WTC11 (cell line): ENCODE measurements at regions not wholly inside any gene's neighbourhood (a gene's known extent, or its start where the extent isn't known, plus 50 kb on each side); places are given as distances from the start of the nearest gene placed in this dataset.

Experiments
- ATAC-seq: fragments of 200-7000 bp; cut with Tn5 transposase; 2 replicates; pipeline ENCODE4 v1.10.0; 2021; ENCODE audit warnings: mild to moderate bottlenecking, moderate library complexity
- CTCF ChIA-PET: fragments of 300-600 bp; sonication (Branson Sonifier 250); formaldehyde crosslinking; loops from one replicate; lab custom pipeline; 2021; ENCODE audit warnings: antibody characterized with exemption; lab: Charles Lee
- POLR2A ChIA-PET: fragments of 350-600 bp; sonication (Branson Sonifier 250); formaldehyde crosslinking; loops from one replicate; lab custom pipeline; 2021; ENCODE audit warnings: antibody characterized with exemption; lab: Charles Lee
- DNase-seq: peaks from one replicate; pipeline ENCODE4 v3.0.0; 2021; ENCODE audit warnings: low spot score
- H3K27ac Mint-ChIP-seq: 2 replicates; pipeline ENCODE4 v1.8.0; 2021; ENCODE audit warnings: mixed read lengths
- H3K27me3 Mint-ChIP-seq: 2 replicates; pipeline ENCODE4 v1.8.0; 2021; ENCODE audit warnings: low read depth, mild to moderate bottlenecking, moderate library complexity, mixed read lengths
- H3K36me3 Mint-ChIP-seq: 2 replicates; pipeline ENCODE4 v1.8.0; 2021; ENCODE audit warnings: mixed read lengths
- H3K4me1 Mint-ChIP-seq: 2 replicates; pipeline ENCODE4 v1.8.0; 2022; ENCODE audit warnings: mixed read lengths
- H3K4me3 Mint-ChIP-seq: 2 replicates; pipeline ENCODE4 v1.8.0; 2021; ENCODE audit warnings: mild to moderate bottlenecking, moderate library complexity, mixed read lengths
- H3K9me3 Mint-ChIP-seq: 2 replicates; pipeline ENCODE4 v1.8.0; 2021; ENCODE audit warnings: mixed read lengths
- AFF4 ChIP-seq: sonication (generic); formaldehyde crosslinking; IDR thresholded peaks from 2 replicates; pipeline ENCODE4 v1.8.1; 2023; ENCODE audit warnings: mild to moderate bottlenecking, missing genetic modification reagents, borderline replicate concordance
- AR ChIP-seq: fragments of 250-450 bp; sonication (Bioruptor Pico); IDR thresholded peaks from 2 replicates; pipeline ENCODE4 v1.9.0; 2021; ENCODE audit warnings: mild to moderate bottlenecking
- ATF1 ChIP-seq: sonication (generic); formaldehyde crosslinking; IDR thresholded peaks from 2 replicates; pipeline ENCODE4 v1.8.1; 2023; ENCODE audit warnings: mild to moderate bottlenecking, moderate library complexity, missing genetic modification reagents
- CDX4 ChIP-seq: fragments of 250-450 bp; sonication (Bioruptor Pico); IDR thresholded peaks from 2 replicates; pipeline ENCODE4 v1.9.0; 2021; ENCODE audit warnings: moderate library complexity, mild to moderate bottlenecking, inconsistent platforms, borderline replicate concordance
- ELF4 ChIP-seq: sonication (generic); formaldehyde crosslinking; IDR thresholded peaks from 2 replicates; pipeline ENCODE4 v1.8.1; 2022; ENCODE audit warnings: low read depth, mild to moderate bottlenecking, moderate library complexity, missing genetic modification reagents
- ESRRA ChIP-seq: sonication (generic); formaldehyde crosslinking; IDR thresholded peaks from 2 replicates; pipeline ENCODE4 v1.8.1; 2022; ENCODE audit warnings: mild to moderate bottlenecking, missing genetic modification reagents, borderline replicate concordance
- FOXP1 ChIP-seq: sonication (generic); formaldehyde crosslinking; IDR thresholded peaks from 2 replicates; pipeline ENCODE4 v1.8.0; 2022; ENCODE audit warnings: missing genetic modification reagents, mild to moderate bottlenecking, moderate library complexity, borderline replicate concordance
- GTF2I ChIP-seq: fragments of 250-450 bp; sonication (Bioruptor Pico); conservative IDR thresholded peaks from 2 replicates; pipeline ENCODE4 v1.4.0; 2021; ENCODE audit warnings: mild to moderate bottlenecking
- HMGXB4 ChIP-seq: sonication (generic); formaldehyde crosslinking; IDR thresholded peaks from 2 replicates; pipeline ENCODE4 v1.8.1; 2023; ENCODE audit warnings: mild to moderate bottlenecking, moderate library complexity, missing genetic modification reagents
- MAX ChIP-seq: sonication (generic); formaldehyde crosslinking; IDR thresholded peaks from 2 replicates; pipeline ENCODE4 v1.8.0; 2022; ENCODE audit warnings: mild to moderate bottlenecking, missing genetic modification reagents
- NFE2L1 ChIP-seq: sonication (generic); formaldehyde crosslinking; IDR thresholded peaks from 2 replicates; pipeline ENCODE4 v1.8.1; 2023; ENCODE audit warnings: missing genetic modification reagents
- RELA ChIP-seq: sonication (generic); formaldehyde crosslinking; IDR thresholded peaks from 2 replicates; pipeline ENCODE4 v1.8.1; 2022; ENCODE audit warnings: missing genetic modification reagents, mild to moderate bottlenecking, borderline replicate concordance
- SMAD3 ChIP-seq: sonication (generic); formaldehyde crosslinking; IDR thresholded peaks from 2 replicates; pipeline ENCODE4 v1.8.0; 2022; ENCODE audit warnings: missing genetic modification reagents, mild to moderate bottlenecking, borderline replicate concordance
- SMAD4 ChIP-seq: sonication (generic); formaldehyde crosslinking; IDR thresholded peaks from 2 replicates; pipeline ENCODE4 v1.8.0; 2022; ENCODE audit warnings: mild to moderate bottlenecking, missing genetic modification reagents
- SOX15 ChIP-seq: fragments of 250-450 bp; sonication (Bioruptor Pico); IDR thresholded peaks from 2 replicates; pipeline ENCODE4 v1.9.0; 2021; ENCODE audit warnings: mild to moderate bottlenecking
- TCF7 ChIP-seq: sonication (generic); formaldehyde crosslinking; IDR thresholded peaks from 2 replicates; pipeline ENCODE4 v1.8.0; 2022; ENCODE audit warnings: mild to moderate bottlenecking, low read depth, missing genetic modification reagents, moderate library complexity
- USF1 ChIP-seq: sonication (generic); formaldehyde crosslinking; IDR thresholded peaks from 2 replicates; pipeline ENCODE4 v1.8.0; 2022; ENCODE audit warnings: mild to moderate bottlenecking, missing genetic modification reagents
- ZBTB21 ChIP-seq: sonication (generic); formaldehyde crosslinking; IDR thresholded peaks from 2 replicates; pipeline ENCODE4 v1.8.1; 2023; ENCODE audit warnings: mild to moderate bottlenecking, missing genetic modification reagents, borderline replicate concordance
- ZMAT4 ChIP-seq: fragments of 250-450 bp; sonication (Bioruptor Pico); IDR thresholded peaks from 2 replicates; pipeline ENCODE4 v1.9.0; 2021; ENCODE audit warnings: mild to moderate bottlenecking
- ZNF671 ChIP-seq: fragments of 250-450 bp; sonication (Bioruptor Pico); IDR thresholded peaks from 2 replicates; pipeline ENCODE4 v1.8.0; 2021; ENCODE audit warnings: mild to moderate bottlenecking

GRCh38 chr12:97760601-97761000, 298.0 kb downstream of the RMST start:
- H3K4me3 Mint-ChIP-seq, result no peak overlapping the region
- ATAC-seq, result no peak
- TF ChIP-seq ATF1 (CRISPR knock-in tag) (no peak), AR (CRISPR knock-in tag) (no peak), CDX4 (CRISPR knock-in tag) (no peak), ELF4 (CRISPR knock-in tag) (no peak), AFF4 (CRISPR knock-in tag) (no peak), TCF7 (CRISPR knock-in tag) (no peak), ZBTB21 (CRISPR knock-in tag) (no peak), HMGXB4 (CRISPR knock-in tag) (no peak), ZMAT4 (CRISPR knock-in tag) (no peak), FOXP1 (CRISPR knock-in tag) (no peak), GTF2I (CRISPR knock-in tag) (no peak), RELA (CRISPR knock-in tag) (no peak), MAX (CRISPR knock-in tag) (no peak), ZNF671 (CRISPR knock-in tag) (no peak)
- H3K36me3 Mint-ChIP-seq, result peaks cover 10% of the 10 kb centered on the region
- DNase-seq, result no peak
- H3K27me3 Mint-ChIP-seq, result no peaks in the 10 kb centered on the region
- H3K9me3 Mint-ChIP-seq, result peaks cover 18% of the 10 kb centered on the region
- ChIA-PET POLR2A (no interaction called here), CTCF (no interaction called here)
- H3K4me1 Mint-ChIP-seq, result peaks cover 10% of the 10 kb centered on the region; the same call in 1 of the 2 replicates
- H3K27ac Mint-ChIP-seq, result no peak overlapping the region

GRCh38 chr12:97763113-97763512, 300.5 kb downstream of the RMST start:
- Mint-ChIP-seq H3K27me3 (no peaks in the 10 kb centered on the region), H3K4me3 (no peak overlapping the region), H3K36me3 (peaks cover 10% of the 10 kb centered on the region), H3K4me1 (0 out of 2 replicates have a peak, but pooled peaks cover under 1% of the 10 kb centered on the region), H3K9me3 (peaks cover 18% of the 10 kb centered on the region), H3K27ac (no peak overlapping the region)
- DNase-seq (no peak), ATAC-seq (no peak)
- POLR2A ChIA-PET, result no interaction called here
- CTCF ChIA-PET, result no interaction called here
- TF ChIP-seq USF1 (no peak), SMAD3 (CRISPR knock-in tag) (no peak), ZMAT4 (CRISPR knock-in tag) (no peak), NFE2L1 (CRISPR knock-in tag) (no peak), ESRRA (CRISPR knock-in tag) (no peak), SMAD4 (no peak), CDX4 (CRISPR knock-in tag) (no peak), SOX15 (CRISPR knock-in tag) (no peak)
